ENCODE measurements at regions not wholly inside any gene's neighbourhood (a gene's known extent, or its start where the extent isn't known, plus 50 kb on each side); places are given as distances from the start of the nearest gene placed in this dataset.
"Not testable (repeated sequence)": the region's sequence is repeated elsewhere in the genome, so short reads cannot be mapped to it uniquely, and the experiment has no call there.

GRCh38 chr7:35853194-35853593 is 52.3 kb downstream of the SEPTIN7 start:
- H3K9me3 ChIP-seq; H3K27me3 ChIP-seq; H3K36me3 ChIP-seq; DNase-seq; H3K4me3 ChIP-seq; H3K27ac ChIP-seq; in situ Hi-C loops (cut with MboI; ENCODE audit: low pct_ligation_motif_present in 1 of 4, low pct_unique_long_range_greater_than_20kb in 1 of 4, low sequenced_read_pairs in 3 of 4); intact Hi-C loops (cut with DNase I; ENCODE audit: low total_unique reads): not testable (repeated sequence)
- WGBS, 2 donors (ENCODE audit: low coverage in 1 of 2): 87 to 89% methylated on average over 3 to 7 of the region's 7 CpGs
- H3K4me1 ChIP-seq: peaks cover 0 to 16% (median 2%) of the 10 kb centered on the region in 4 donors

GRCh38 chr7:35854311-35854710 is 53.5 kb downstream of the SEPTIN7 start:
- no peak for DNase-seq
- no peaks in the 10 kb centered on the region for H3K27me3 ChIP-seq
- WGBS, 2 donors (ENCODE audit: low coverage in 1 of 2): 50 to 53% methylated on average over 1 of the region's 1 CpG
- no peaks in the 10 kb centered on the region for H3K9me3 ChIP-seq
- intact Hi-C loops (cut with DNase I; ENCODE audit: low total_unique reads): no loop called here
- TF ChIP-seq POLR2A (IDR thresholded peaks at IDR 0.05): no peak
- TF ChIP-seq POLR2AphosphoS5 (IDR thresholded peaks at IDR 0.05): no peak
- TF ChIP-seq, protein P1, sequence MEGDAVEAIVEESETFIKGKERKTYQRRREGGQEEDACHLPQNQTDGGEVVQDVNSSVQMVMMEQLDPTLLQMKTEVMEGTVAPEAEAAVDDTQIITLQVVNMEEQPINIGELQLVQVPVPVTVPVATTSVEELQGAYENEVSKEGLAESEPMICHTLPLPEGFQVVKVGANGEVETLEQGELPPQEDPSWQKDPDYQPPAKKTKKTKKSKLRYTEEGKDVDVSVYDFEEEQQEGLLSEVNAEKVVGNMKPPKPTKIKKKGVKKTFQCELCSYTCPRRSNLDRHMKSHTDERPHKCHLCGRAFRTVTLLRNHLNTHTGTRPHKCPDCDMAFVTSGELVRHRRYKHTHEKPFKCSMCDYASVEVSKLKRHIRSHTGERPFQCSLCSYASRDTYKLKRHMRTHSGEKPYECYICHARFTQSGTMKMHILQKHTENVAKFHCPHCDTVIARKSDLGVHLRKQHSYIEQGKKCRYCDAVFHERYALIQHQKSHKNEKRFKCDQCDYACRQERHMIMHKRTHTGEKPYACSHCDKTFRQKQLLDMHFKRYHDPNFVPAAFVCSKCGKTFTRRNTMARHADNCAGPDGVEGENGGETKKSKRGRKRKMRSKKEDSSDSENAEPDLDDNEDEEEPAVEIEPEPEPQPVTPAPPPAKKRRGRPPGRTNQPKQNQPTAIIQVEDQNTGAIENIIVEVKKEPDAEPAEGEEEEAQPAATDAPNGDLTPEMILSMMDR (IDR thresholded peaks at IDR 0.05): no peak
- TF ChIP-seq EP300 (IDR thresholded peaks at IDR 0.05; ENCODE audit: low read depth): no peak
- H3K27ac ChIP-seq: no peak overlapping the region
- peaks cover 0 to 20% (median 2%) of the 10 kb centered on the region in 4 donors for H3K4me1 ChIP-seq
- in situ Hi-C loops (cut with MboI; ENCODE audit: low pct_ligation_motif_present in 1 of 4, low pct_unique_long_range_greater_than_20kb in 1 of 4, low sequenced_read_pairs in 3 of 4): no loop called here
- H3K36me3 ChIP-seq: peaks cover 0 to 7% (median 0%) of the 10 kb centered on the region in 4 donors
- no peak overlapping the region for H3K4me3 ChIP-seq

- peaks cover 0 to 20% (median 2%) of the 10 kb centered on the region in 4 donors for H3K4me1 ChIP-seq
- H3K36me3 ChIP-seq: peaks cover 0 to 7% (median 0%) of the 10 kb centered on the region in 4 donors
- no peaks in the 10 kb centered on the region for H3K9me3 ChIP-seq
- H3K27ac ChIP-seq: no peak overlapping the region
- no peak for DNase-seq
- no peak overlapping the region for H3K4me3 ChIP-seq
- intact Hi-C loops (cut with DNase I; ENCODE audit: low total_unique reads): no loop called here
- in situ Hi-C loops (cut with MboI; ENCODE audit: low pct_ligation_motif_present in 1 of 4, low pct_unique_long_range_greater_than_20kb in 1 of 4, low sequenced_read_pairs in 3 of 4): no loop called here
- no peak for TF ChIP-seq POLR2A (IDR thresholded peaks at IDR 0.05)
- TF ChIP-seq EP300 (IDR thresholded peaks at IDR 0.05; ENCODE audit: low read depth): no peak
- no peak for TF ChIP-seq POLR2AphosphoS5 (IDR thresholded peaks at IDR 0.05)
- TF ChIP-seq, protein P1 (IDR thresholded peaks at IDR 0.05): no peak
- H3K27me3 ChIP-seq: no peaks in the 10 kb centered on the region
- WGBS, 2 donors (ENCODE audit: low coverage in 1 of 2): 68 to 76% methylated on average over 4 of the region's 4 CpGs
Observed at GRCh38 chr7:35856175-35856574, 55.3 kb downstream of the SEPTIN7 start.

DNA sequence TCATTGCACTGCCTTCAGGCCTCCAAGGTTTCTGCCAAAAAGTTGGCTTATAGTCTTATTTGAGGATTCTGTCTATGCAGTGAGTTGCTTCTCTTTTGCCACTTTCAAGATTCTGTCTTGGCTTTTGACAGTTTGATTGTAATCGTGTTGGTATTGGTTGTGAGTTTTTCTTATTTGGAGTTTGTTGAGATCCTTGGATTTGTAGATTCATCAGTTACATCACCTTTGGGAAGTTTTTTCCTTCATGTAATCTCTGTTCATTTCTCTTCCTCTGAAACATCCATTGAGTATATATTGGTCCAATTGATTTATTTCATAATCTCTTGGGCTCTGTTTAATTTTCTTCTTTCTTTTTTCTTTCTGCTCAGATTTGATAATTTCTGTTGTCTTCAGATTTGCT is 59.8 kb downstream of the SEPTIN7 start:
- in situ Hi-C loops (cut with MboI; ENCODE audit: low pct_ligation_motif_present in 1 of 4, low pct_unique_long_range_greater_than_20kb in 1 of 4, low sequenced_read_pairs in 3 of 4) (no loop called here), intact Hi-C loops (cut with DNase I; ENCODE audit: low total_unique reads) (no loop called here)
- no peak overlapping the region for H3K27ac ChIP-seq
- no peak overlapping the region for H3K4me3 ChIP-seq
- TF ChIP-seq POLR2AphosphoS5 (IDR thresholded peaks at IDR 0.05): no peak
- TF ChIP-seq, protein P1 (IDR thresholded peaks at IDR 0.05): no peak
- TF ChIP-seq POLR2A (IDR thresholded peaks at IDR 0.05): no peak
- no peak for TF ChIP-seq EP300 (IDR thresholded peaks at IDR 0.05; ENCODE audit: low read depth)
- 89 to 96% methylated on average over 1 of the region's 1 CpG for WGBS, 2 donors (ENCODE audit: low coverage in 1 of 2)
- H3K9me3 ChIP-seq: no peaks in the 10 kb centered on the region
- H3K27me3 ChIP-seq: no peaks in the 10 kb centered on the region
- H3K4me1 ChIP-seq: peaks cover 0 to 17% (median 2%) of the 10 kb centered on the region in 4 donors
- H3K36me3 ChIP-seq: peaks cover 0 to 6% (median 3%) of the 10 kb centered on the region in 4 donors
- DNase-seq: no peak

- no peak for TF ChIP-seq POLR2AphosphoS5 (IDR thresholded peaks at IDR 0.05)
- TF ChIP-seq, protein P1 (IDR thresholded peaks at IDR 0.05): no peak
- TF ChIP-seq POLR2A (IDR thresholded peaks at IDR 0.05): no peak
- no peak for TF ChIP-seq EP300 (IDR thresholded peaks at IDR 0.05; ENCODE audit: low read depth)
- Histone ChIP-seq H3K4me1 (peaks cover 0 to 28% (median 5%) of the 10 kb centered on the region in 4 donors), H3K4me3 (no peak overlapping the region), H3K9me3 (no peaks in the 10 kb centered on the region), H3K27ac (no peak overlapping the region), H3K27me3 (no peaks in the 10 kb centered on the region), H3K36me3 (peaks cover 0 to 12% (median 2%) of the 10 kb centered on the region in 4 donors)
- intact Hi-C loops (cut with DNase I; ENCODE audit: low total_unique reads) (no loop called here), in situ Hi-C loops (cut with MboI; ENCODE audit: low pct_ligation_motif_present in 1 of 4, low pct_unique_long_range_greater_than_20kb in 1 of 4, low sequenced_read_pairs in 3 of 4) (no loop called here)
- DNase-seq: no peak
- 41 to 43% methylated on average over 3 of the region's 3 CpGs for WGBS, 2 donors (ENCODE audit: low coverage in 1 of 2)
Observed at GRCh38 chr7:35865287-35865686, 64.4 kb downstream of the SEPTIN7 start.
